ENCODE measurements at regions not wholly inside any gene's neighbourhood (a gene's known extent, or its start where the extent isn't known, plus 50 kb on each side); places are given as distances from the start of the nearest gene placed in this dataset.

DNA sequence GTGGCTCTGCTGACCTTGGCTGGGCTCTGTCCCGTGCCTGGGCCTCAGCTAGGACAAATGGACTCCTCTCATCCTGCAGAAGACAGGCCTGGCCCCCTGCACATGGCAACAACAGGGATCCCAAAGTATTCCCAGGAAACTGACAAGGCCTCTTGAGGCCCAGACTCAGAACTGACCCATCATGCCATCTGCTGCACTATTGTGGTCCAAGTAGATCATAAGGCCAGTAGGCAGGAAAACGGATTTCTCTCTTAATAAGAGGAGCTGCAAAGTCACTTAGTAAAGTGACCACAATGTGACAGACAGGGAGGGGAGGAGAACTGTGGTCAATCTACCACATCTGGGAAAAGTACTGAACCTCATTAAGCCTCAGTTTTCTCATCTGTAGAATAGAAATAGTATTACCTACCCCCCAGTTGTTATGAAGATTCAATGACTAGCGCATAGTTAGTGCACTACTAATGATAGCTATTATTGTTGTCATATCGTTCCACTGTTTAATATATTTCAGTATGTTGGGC, 62.1 kb upstream of the TNRC6A start:
- CTCF ChIA-PET: interaction anchor here (1.0 kb wide), 1 partner anchor 55 kb away, joined by 3 read pairs; no protein-coding TSS in a partner anchor
- peaks cover 8% of the 10 kb centered on the region for H3K27me3 Mint-ChIP-seq
- no peaks in the 10 kb centered on the region for H3K36me3 Mint-ChIP-seq
- peak overlapping the region; percentile 48 for H3K27ac Mint-ChIP-seq
- no peak overlapping the region for H3K4me3 Mint-ChIP-seq
- H3K4me1 Mint-ChIP-seq (ENCODE audit: low read depth): peaks cover 64% of the 10 kb centered on the region
- DNase-seq: no peak
- no peaks in the 10 kb centered on the region for H3K9me3 Mint-ChIP-seq
- POLR2A ChIA-PET: no interaction called here
- intact Hi-C loops (cut with micrococcal nuclease): loop anchor here (10.0 kb wide), 2 partner anchors 347 to 823 kb away; partner anchors contain the start of gene ARHGAP17

- no peaks in the 10 kb centered on the region for H3K36me3 Mint-ChIP-seq
- peaks cover 51% of the 10 kb centered on the region for H3K4me1 Mint-ChIP-seq (ENCODE audit: low read depth)
- peak overlapping the region; percentile 64 for H3K4me3 Mint-ChIP-seq
- POLR2A ChIA-PET: interaction anchor here (0.8 to 1.4 kb wide), 3 partner anchors 85 to 129 kb away, joined by 3 to 7 read pairs (median 7); partner anchors contain the start of gene RBBP6
- intact Hi-C loops (cut with micrococcal nuclease): loop anchor here (1.0 to 10.0 kb wide), 7 partner anchors 53 to 824 kb away; partner anchors contain the start of genes ARHGAP17 and RBBP6
- peak overlapping the region; percentile 90 for H3K27ac Mint-ChIP-seq
- DNase-seq: peak; percentile 78
- H3K9me3 Mint-ChIP-seq: no peaks in the 10 kb centered on the region
- H3K27me3 Mint-ChIP-seq: peaks cover 8% of the 10 kb centered on the region
- CTCF ChIA-PET: interaction anchor here (0.7 to 1.5 kb wide), 3 partner anchors 53 to 1160 kb away, joined by 3 read pairs; no protein-coding TSS in a partner anchor
These were observed 60.9 kb upstream of the TNRC6A start for GRCh38 chr16:24668481-24669061.

DNA sequence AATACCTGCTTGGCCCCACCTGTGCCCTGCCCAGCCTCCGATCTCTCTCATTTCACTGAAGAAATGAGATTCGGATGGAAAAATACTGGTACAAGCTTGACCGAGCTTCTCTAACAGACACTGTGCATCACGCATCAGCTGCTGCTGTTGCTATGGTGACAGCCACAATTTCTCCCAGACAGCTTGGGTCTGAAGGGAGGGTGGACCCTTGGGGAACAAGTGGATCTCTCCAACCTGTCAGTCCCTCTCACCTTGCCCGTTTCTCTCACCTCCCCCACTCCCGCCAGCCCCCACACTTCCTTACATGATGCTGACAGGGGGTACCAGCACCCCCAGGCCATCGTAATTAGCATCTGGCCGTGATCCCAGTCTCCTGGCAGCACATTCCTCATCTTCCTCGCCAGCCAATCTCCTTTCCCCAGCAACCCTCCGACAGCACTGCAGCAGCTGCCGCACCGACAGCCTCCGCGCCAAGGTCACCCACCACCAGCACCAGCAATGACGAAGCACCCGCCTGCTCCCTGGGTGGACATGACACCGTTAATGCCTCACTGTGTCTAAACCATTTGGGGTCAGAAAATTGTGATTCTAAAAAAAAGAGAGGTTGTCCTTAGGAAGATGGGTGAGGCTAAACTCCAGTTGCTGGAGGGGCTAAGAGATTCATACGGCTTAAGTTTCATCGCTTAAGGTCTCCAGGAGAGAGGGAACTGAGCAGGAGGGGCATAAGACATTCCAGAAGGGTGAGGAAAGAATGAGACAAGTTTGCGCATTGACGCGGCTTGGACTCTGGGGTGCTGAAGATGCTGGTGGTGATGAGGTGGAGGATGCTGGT, 58.6 kb upstream of the TNRC6A start:
- intact Hi-C loops (cut with micrococcal nuclease): no loop called here
- Mint-ChIP-seq H3K4me3 (no peak overlapping the region), H3K27me3 (peaks cover 5% of the 10 kb centered on the region), H3K27ac (no peak overlapping the region), H3K36me3 (no peaks in the 10 kb centered on the region), H3K4me1 (ENCODE audit: low read depth) (peaks cover 36% of the 10 kb centered on the region), H3K9me3 (no peaks in the 10 kb centered on the region)
- POLR2A ChIA-PET: interaction anchor here (1.1 kb wide), 1 partner anchor 82 kb away, joined by 5 read pairs; no protein-coding TSS in a partner anchor
- DNase-seq: peak; percentile 37
- CTCF ChIA-PET: interaction anchor here (1.1 kb wide), 1 partner anchor 9 kb away, joined by 3 read pairs; no protein-coding TSS in a partner anchor

GRCh38 chr16:24671455-24671954, 57.9 kb upstream of the TNRC6A start:
- Mint-ChIP-seq H3K27ac (no peak overlapping the region), H3K36me3 (no peaks in the 10 kb centered on the region), H3K4me1 (ENCODE audit: low read depth) (peaks cover 35% of the 10 kb centered on the region), H3K9me3 (no peaks in the 10 kb centered on the region), H3K27me3 (peaks cover 5% of the 10 kb centered on the region), H3K4me3 (no peak overlapping the region)
- POLR2A ChIA-PET: no interaction called here
- CTCF ChIA-PET: no interaction called here
- intact Hi-C loops (cut with micrococcal nuclease): no loop called here
- no peak for DNase-seq

DNA sequence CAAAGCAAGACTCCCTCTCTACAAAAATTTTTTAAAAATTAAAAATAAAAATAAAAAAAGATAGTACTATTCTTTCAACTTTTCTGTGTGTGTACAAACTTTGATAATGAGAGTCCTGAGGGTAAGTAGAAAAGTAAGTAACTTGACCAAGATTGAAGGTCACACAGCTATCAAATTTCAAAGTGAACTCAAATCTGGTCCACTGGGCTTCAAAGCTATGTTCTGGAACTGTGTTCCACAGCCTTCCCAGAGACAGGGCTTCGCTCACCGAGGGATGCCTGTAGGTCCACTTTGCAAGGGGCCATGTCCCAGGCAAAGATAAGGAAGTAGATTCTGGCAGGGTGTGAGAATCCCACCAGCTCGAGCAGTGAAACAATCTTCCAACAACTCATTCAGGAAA, 56.3 kb upstream of the TNRC6A start:
- Mint-ChIP-seq H3K36me3 (no peaks in the 10 kb centered on the region), H3K9me3 (no peaks in the 10 kb centered on the region), H3K27ac (no peak overlapping the region), H3K4me1 (ENCODE audit: low read depth) (peaks cover 27% of the 10 kb centered on the region), H3K27me3 (peaks cover 5% of the 10 kb centered on the region), H3K4me3 (no peak overlapping the region)
- intact Hi-C loops (cut with micrococcal nuclease): no loop called here
- CTCF ChIA-PET: no interaction called here
- no peak for DNase-seq
- POLR2A ChIA-PET: interaction anchor here (0.6 kb wide), 1 partner anchor 34 kb away, joined by 3 read pairs; no protein-coding TSS in a partner anchor

DNA sequence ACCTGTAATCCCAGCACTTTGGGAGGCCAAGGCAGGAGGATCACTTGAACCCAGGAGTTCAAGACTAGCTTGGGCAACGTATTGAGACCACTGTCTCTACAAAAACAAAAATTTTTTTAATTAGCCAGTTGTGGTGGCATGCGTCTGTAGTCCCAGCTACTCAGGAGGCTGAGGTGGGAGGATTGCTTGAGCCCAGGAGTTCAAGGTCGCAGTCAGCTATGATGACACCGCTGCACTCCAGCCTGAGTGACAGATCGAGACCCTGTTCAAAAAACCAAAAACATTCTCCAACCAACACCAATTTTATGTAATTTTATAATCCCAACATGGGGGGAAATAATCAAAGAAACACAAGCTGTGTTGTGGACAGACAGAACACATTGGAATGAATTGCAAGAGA, 54.6 kb upstream of the TNRC6A start:
- Mint-ChIP-seq H3K4me3 (no peak overlapping the region), H3K36me3 (no peaks in the 10 kb centered on the region), H3K27ac (no peak overlapping the region), H3K27me3 (peaks cover 5% of the 10 kb centered on the region), H3K9me3 (no peaks in the 10 kb centered on the region), H3K4me1 (ENCODE audit: low read depth) (peaks cover 11% of the 10 kb centered on the region)
- POLR2A ChIA-PET: no interaction called here
- CTCF ChIA-PET: no interaction called here
- intact Hi-C loops (cut with micrococcal nuclease): no loop called here
- DNase-seq: no peak

- Mint-ChIP-seq H3K4me1 (ENCODE audit: low read depth) (no peaks in the 10 kb centered on the region), H3K36me3 (no peaks in the 10 kb centered on the region), H3K27me3 (peaks cover 2% of the 10 kb centered on the region), H3K27ac (no peak overlapping the region), H3K9me3 (no peaks in the 10 kb centered on the region), H3K4me3 (no peak overlapping the region)
- CTCF ChIA-PET: no interaction called here
- POLR2A ChIA-PET: no interaction called here
- intact Hi-C loops (cut with micrococcal nuclease): no loop called here
- DNase-seq: no peak
These were observed 52.1 kb upstream of the TNRC6A start for GRCh38 chr16:24677388-24677787.
